Lower lobe of right lung (tissue), 2 donors: ENCODE measurements at regions not wholly inside any gene's neighbourhood (a gene's known extent, or its start where the extent isn't known, plus 50 kb on each side); places are given as distances from the start of the nearest gene placed in this dataset.

Experiments used
- ATAC-seq, 2 donors: fragments of 200-7000 bp; cut with Tn5 transposase; one replicate each; pipeline ENCODE4 v1.9.1; 2020 to 2022; ENCODE audit warnings: mild to moderate bottlenecking in 2 of 2, moderate library complexity in 2 of 2
- DNase-seq: peaks from one replicate; pipeline ENCODE4 v3.0.0-alpha.2; 2020
- H3K27ac ChIP-seq: fragments of 200-600 bp; one replicate; pipeline ENCODE4 v1.8.0; 2022
- H3K27me3 ChIP-seq: fragments of 200-600 bp; one replicate; pipeline ENCODE4 v1.8.0; 2022; ENCODE audit warnings: low read depth
- H3K36me3 ChIP-seq: fragments of 200-600 bp; one replicate; pipeline ENCODE4 v1.8.0; 2022; ENCODE audit warnings: mild to moderate bottlenecking
- H3K4me1 ChIP-seq: fragments of 200-600 bp; one replicate; pipeline ENCODE4 v1.8.0; 2022
- H3K4me3 ChIP-seq: fragments of 200-600 bp; one replicate; pipeline ENCODE4 v1.8.0; 2022; ENCODE audit warnings: mild to moderate bottlenecking
- H3K9me3 ChIP-seq: fragments of 200-600 bp; one replicate; pipeline ENCODE4 v1.8.0; 2022
- CTCF ChIP-seq: fragments of 200-600 bp; IDR thresholded peaks from one replicate; pipeline ENCODE4 v1.8.0; 2022; ENCODE audit warnings: antibody characterized with exemption, mild to moderate bottlenecking
- intact Hi-C: fragments of 100-400 bp; cut with DNase I; formaldehyde crosslinking; loops from one replicate; pipeline ENCODE4 v1.11.0; 2022
- donor health status: DM: no; HTN: yes; CAD: no; lungs with severe emphysema.

- ATAC-seq: no peak
- H3K4me1 ChIP-seq: no peaks in the 10 kb centered on the region
- no peak overlapping the region for H3K27ac ChIP-seq
- H3K36me3 ChIP-seq: no peaks in the 10 kb centered on the region
- no peaks in the 10 kb centered on the region for H3K9me3 ChIP-seq
- intact Hi-C loops: no loop called here
- no peak for TF ChIP-seq CTCF
- no peak overlapping the region for H3K4me3 ChIP-seq
- no peak for DNase-seq
- H3K27me3 ChIP-seq: no peaks in the 10 kb centered on the region
Measured at GRCh38 chrX:113001836-113002235, 161.2 kb upstream of the AMOT start.

DNA sequence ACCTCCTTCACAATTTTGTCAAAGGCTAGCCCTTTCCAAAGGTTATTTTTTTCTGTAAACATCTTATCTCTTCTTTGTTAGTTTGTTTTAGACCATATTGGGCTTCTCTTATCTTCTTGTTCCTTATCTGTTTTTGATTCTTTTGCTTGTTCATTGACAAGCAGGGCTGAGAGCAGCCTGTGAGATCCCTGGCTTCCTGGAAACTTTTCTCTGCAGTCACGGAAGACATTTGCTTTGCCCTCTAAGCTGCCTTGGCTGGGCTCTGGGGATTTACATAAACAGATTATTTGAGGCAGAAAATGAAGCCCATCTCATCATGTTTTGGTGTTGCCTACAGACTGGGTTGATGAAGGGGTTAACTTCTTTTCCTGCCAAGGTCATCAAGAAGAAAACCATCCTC lies 157.4 kb upstream of the AMOT start:
- DNase-seq (no peak), ATAC-seq (no peak)
- intact Hi-C loops: no loop called here
- Histone ChIP-seq H3K9me3 (no peaks in the 10 kb centered on the region), H3K36me3 (no peaks in the 10 kb centered on the region), H3K4me1 (no peaks in the 10 kb centered on the region), H3K27ac (no peak overlapping the region), H3K4me3 (no peak overlapping the region), H3K27me3 (no peaks in the 10 kb centered on the region)
- no peak for TF ChIP-seq CTCF

DNA sequence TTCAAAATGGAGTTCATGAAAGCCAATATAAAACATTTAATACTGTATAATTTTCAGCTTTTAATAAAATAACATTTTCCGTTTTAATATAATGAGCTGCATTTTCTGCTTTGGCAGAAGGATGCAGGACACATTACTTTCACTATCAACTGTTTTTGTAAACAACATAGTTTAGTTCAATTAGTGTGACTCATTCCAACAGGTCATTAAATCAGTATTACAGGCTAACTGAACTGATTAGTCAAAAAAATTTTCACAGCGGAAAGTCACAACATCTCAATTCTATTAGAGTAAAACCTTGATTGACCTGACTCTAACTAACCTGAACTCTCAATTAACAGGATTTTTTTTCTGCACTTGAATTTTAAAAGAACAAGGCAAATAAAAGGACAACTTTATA lies 151.2 kb upstream of the AMOT start:
- ATAC-seq (no peak), DNase-seq (no peak)
- no peaks in the 10 kb centered on the region for H3K36me3 ChIP-seq
- intact Hi-C loops: no loop called here
- H3K9me3 ChIP-seq: no peaks in the 10 kb centered on the region
- no peak for TF ChIP-seq CTCF
- no peak overlapping the region for H3K4me3 ChIP-seq
- H3K27ac ChIP-seq: no peak overlapping the region
- H3K27me3 ChIP-seq: no peaks in the 10 kb centered on the region
- no peaks in the 10 kb centered on the region for H3K4me1 ChIP-seq

GRCh38 chrX:112979879-112980278 lies 139.2 kb upstream of the AMOT start:
- no peak overlapping the region for H3K27ac ChIP-seq
- intact Hi-C loops: no loop called here
- H3K4me1 ChIP-seq: no peaks in the 10 kb centered on the region
- H3K9me3 ChIP-seq: no peaks in the 10 kb centered on the region
- DNase-seq (no peak), ATAC-seq (no peak)
- H3K4me3 ChIP-seq: no peak overlapping the region
- no peaks in the 10 kb centered on the region for H3K36me3 ChIP-seq
- no peak for TF ChIP-seq CTCF
- no peaks in the 10 kb centered on the region for H3K27me3 ChIP-seq

GRCh38 chrX:112968351-112969133 lies 127.9 kb upstream of the AMOT start:
- Histone ChIP-seq H3K36me3 (no peaks in the 10 kb centered on the region), H3K9me3 (no peaks in the 10 kb centered on the region), H3K27ac (no peak overlapping the region), H3K4me3 (no peak overlapping the region), H3K4me1 (no peaks in the 10 kb centered on the region), H3K27me3 (no peaks in the 10 kb centered on the region)
- no peak for TF ChIP-seq CTCF
- ATAC-seq (no peak), DNase-seq (no peak)
- intact Hi-C loops: no loop called here
